Transverse colon (tissue), 4 donors: ENCODE measurements at regions not wholly inside any gene's neighbourhood (a gene's known extent, or its start where the extent isn't known, plus 50 kb on each side); places are given as distances from the start of the nearest gene placed in this dataset.

Source experiments
- DNase-seq: peaks from one replicate; pipeline ENCODE4 v3.0.0-alpha.2; 2019
- H3K27ac ChIP-seq, 4 donors: fragments of 200-600 bp; sonication (generic); 2 replicates each; pipeline ENCODE4 v1.5.1; 2016 to 2018; ENCODE audit warnings: inconsistent platforms in 4 of 4
- H3K27me3 ChIP-seq: fragments of 200-600 bp; sonication (generic); 2 replicates; pipeline ENCODE4 v1.5.1; 2017; ENCODE audit warnings: inconsistent platforms
- H3K36me3 ChIP-seq, 4 donors: fragments of 200-600 bp; sonication (generic); 2 replicates each; pipeline ENCODE4 v1.5.1; 2017 to 2019; ENCODE audit warnings: inconsistent platforms in 4 of 4
- H3K4me1 ChIP-seq, 4 donors: fragments of 200-600 bp; sonication (generic); 2 replicates each; pipeline ENCODE4 v1.5.1; 2017 to 2020; ENCODE audit warnings: inconsistent platforms in 4 of 4
- H3K4me3 ChIP-seq, 4 donors: fragments of 200-600 bp; sonication (generic); 1 replicate in 1 of 4; 2 replicates in 3 of 4; pipeline versions ENCODE4 v1.5.1 to v1.6.1; 2017 to 2019; ENCODE audit warnings: inconsistent platforms in 4 of 4
- H3K9me3 ChIP-seq, 2 donors: fragments of 200-600 bp; sonication (generic); 2 replicates each; pipeline ENCODE4 v1.5.1; 2017 to 2019; ENCODE audit warnings: inconsistent platforms in 2 of 2
- EP300 ChIP-seq: sonication (generic); formaldehyde crosslinking; IDR thresholded peaks from one replicate; pipeline ENCODE4 v1.6.1; 2017; ENCODE audit warnings: antibody characterized with exemption, low read depth
- POLR2A ChIP-seq: fragments of 450-650 bp; IDR thresholded peaks from one replicate; pipeline ENCODE4 v1.6.1; 2016; ENCODE audit warnings: antibody characterized with exemption, mild to moderate bottlenecking, moderate library complexity
- POLR2AphosphoS5 ChIP-seq, 3 donors: sonication (generic); formaldehyde crosslinking; IDR thresholded peaks; one replicate each; pipeline ENCODE4 v1.6.1; 2016; ENCODE audit warnings: antibody characterized with exemption in 3 of 3
- WGBS, 2 donors: methylation state at CpG; one replicate each; pipeline ENCODE4 v1.1.5; 2018; ENCODE audit warnings: low coverage in 1 of 2; 5-methylcytosine and 5-hydroxymethylcytosine counted together
- in situ Hi-C, 4 donors: fragments of 200-750 bp; cut with MboI; loops; one replicate each; pipeline versions ENCODE4 v1.15.0 to v1.15.1; 2017; ENCODE audit warnings: low sequenced_read_pairs in 3 of 4, low pct_ligation_motif_present in 1 of 4, low pct_unique_long_range_greater_than_20kb in 1 of 4
- intact Hi-C: fragments of 100-400 bp; cut with DNase I; formaldehyde crosslinking; loops from one replicate; pipeline ENCODE4 v1.15.1; 2023; ENCODE audit warnings: low total_unique reads
- TF ChIP-seq, protein P1 (sequence below), 5 experiments: fragments of 200-600 bp in 3 of 5; fragments of 450-650 bp in 2 of 5; sonication (generic) in 3 of 5; IDR thresholded peaks; 1 replicate in 2 of 5; 2 replicates in 3 of 5; pipeline ENCODE4 v1.5.1; 2016 to 2017; ENCODE audit warnings: antibody characterized with exemption in 5 of 5, inconsistent platforms in 3 of 5, mild to moderate bottlenecking in 2 of 5, moderate library complexity in 1 of 5

GRCh38 chr4:180861651-180862050 lies 1381.6 kb upstream of the TENM3 start:
- Histone ChIP-seq H3K4me3 (no peak overlapping the region), H3K27ac (no peak overlapping the region), H3K9me3 (no peaks in the 10 kb centered on the region), H3K36me3 (no peaks in the 10 kb centered on the region), H3K4me1 (no peaks in the 10 kb centered on the region), H3K27me3 (no peaks in the 10 kb centered on the region)
- no peak for DNase-seq
- WGBS, 2 donors = 94 to 97% methylated on average over 10 to 11 of the region's 11 CpGs
- in situ Hi-C loops = no loop called here
- intact Hi-C loops = no loop called here
- no peak for TF ChIP-seq POLR2A
- TF ChIP-seq EP300 = no peak
- no peak for TF ChIP-seq POLR2AphosphoS5 (IDR thresholded peaks at IDR 0.05)
- TF ChIP-seq, protein P1, sequence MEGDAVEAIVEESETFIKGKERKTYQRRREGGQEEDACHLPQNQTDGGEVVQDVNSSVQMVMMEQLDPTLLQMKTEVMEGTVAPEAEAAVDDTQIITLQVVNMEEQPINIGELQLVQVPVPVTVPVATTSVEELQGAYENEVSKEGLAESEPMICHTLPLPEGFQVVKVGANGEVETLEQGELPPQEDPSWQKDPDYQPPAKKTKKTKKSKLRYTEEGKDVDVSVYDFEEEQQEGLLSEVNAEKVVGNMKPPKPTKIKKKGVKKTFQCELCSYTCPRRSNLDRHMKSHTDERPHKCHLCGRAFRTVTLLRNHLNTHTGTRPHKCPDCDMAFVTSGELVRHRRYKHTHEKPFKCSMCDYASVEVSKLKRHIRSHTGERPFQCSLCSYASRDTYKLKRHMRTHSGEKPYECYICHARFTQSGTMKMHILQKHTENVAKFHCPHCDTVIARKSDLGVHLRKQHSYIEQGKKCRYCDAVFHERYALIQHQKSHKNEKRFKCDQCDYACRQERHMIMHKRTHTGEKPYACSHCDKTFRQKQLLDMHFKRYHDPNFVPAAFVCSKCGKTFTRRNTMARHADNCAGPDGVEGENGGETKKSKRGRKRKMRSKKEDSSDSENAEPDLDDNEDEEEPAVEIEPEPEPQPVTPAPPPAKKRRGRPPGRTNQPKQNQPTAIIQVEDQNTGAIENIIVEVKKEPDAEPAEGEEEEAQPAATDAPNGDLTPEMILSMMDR (IDR thresholded peaks at IDR 0.05) = no peak

- 20 to 89% methylated on average over 1 to 16 of the region's 16 CpGs for WGBS, 2 donors
- intact Hi-C loops = no loop called here
- H3K4me3 ChIP-seq = no peak overlapping the region
Measured at GRCh38 chr4:180866933-180867643, 1376.1 kb upstream of the TENM3 start.

DNA sequence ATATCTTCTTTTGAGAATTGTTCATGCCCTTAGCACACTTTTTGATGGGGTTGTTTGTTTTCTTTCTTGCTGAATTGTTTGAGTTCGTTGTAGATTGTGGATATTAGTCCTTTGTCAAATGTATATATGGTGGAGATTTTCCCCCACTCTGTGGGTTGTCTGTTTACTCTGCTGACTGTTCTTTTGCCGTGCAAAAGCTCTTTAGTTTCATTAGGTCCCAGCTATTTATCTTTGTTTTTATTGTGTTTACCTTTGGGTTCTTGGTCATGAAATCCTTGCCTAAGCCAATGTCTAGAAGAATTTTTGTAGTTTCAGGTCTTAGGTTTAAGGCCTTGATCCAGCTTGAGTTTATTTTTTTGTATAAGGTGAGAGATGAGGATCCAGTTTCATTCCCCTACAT lies 1372.6 kb upstream of the TENM3 start:
- Histone ChIP-seq H3K27ac (no peak overlapping the region), H3K27me3 (no peaks in the 10 kb centered on the region), H3K4me1 (no peaks in the 10 kb centered on the region), H3K36me3 (no peaks in the 10 kb centered on the region), H3K9me3 (no peaks in the 10 kb centered on the region), H3K4me3 (no peak overlapping the region)
- intact Hi-C loops = no loop called here
- DNase-seq = no peak
- no peak for TF ChIP-seq POLR2A
- WGBS, 2 donors = 27 to 37% methylated on average over 2 of the region's 2 CpGs
- in situ Hi-C loops = no loop called here

More at GRCh38 chr4:180866933-180867643, 1376.1 kb upstream of the TENM3 start:
- Histone ChIP-seq H3K27ac (no peak overlapping the region), H3K27me3 (no peaks in the 10 kb centered on the region), H3K4me1 (no peaks in the 10 kb centered on the region), H3K9me3 (no peaks in the 10 kb centered on the region), H3K36me3 (no peaks in the 10 kb centered on the region)
- DNase-seq = no peak
- TF ChIP-seq, protein P1 (IDR thresholded peaks at IDR 0.05) = no peak
- TF ChIP-seq POLR2AphosphoS5 (IDR thresholded peaks at IDR 0.05) = no peak
- no peak for TF ChIP-seq EP300
- no peak for TF ChIP-seq POLR2A
- in situ Hi-C loops = no loop called here

DNA sequence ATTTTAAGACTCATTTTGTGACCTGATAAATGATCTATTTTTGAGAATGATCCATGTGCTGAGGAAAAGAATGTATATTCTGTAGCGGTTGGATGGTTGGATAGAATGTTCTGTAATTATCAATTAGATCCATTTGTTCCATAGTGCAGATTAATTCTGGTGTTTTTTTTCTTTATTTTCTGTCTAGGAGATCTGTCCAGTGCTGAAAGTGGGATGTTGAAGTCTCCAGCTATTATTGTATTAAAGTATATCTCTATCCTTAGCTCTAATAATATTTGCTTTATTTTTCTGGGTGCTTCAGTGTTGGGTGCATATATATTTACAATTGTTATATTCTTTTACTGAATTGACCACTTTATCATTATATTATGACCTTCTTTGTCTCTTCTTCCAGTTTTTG lies 1344.9 kb upstream of the TENM3 start:
- Histone ChIP-seq H3K4me3 (no peak overlapping the region), H3K4me1 (no peaks in the 10 kb centered on the region), H3K27ac (no peak overlapping the region), H3K36me3 (no peaks in the 10 kb centered on the region), H3K27me3 (no peaks in the 10 kb centered on the region), H3K9me3 (no peaks in the 10 kb centered on the region)
- in situ Hi-C loops (no loop called here), intact Hi-C loops (no loop called here)
- TF ChIP-seq, protein P1 (IDR thresholded peaks at IDR 0.05) = no peak
- TF ChIP-seq POLR2A = no peak
- no peak for TF ChIP-seq POLR2AphosphoS5 (IDR thresholded peaks at IDR 0.05)
- no peak for TF ChIP-seq EP300
- DNase-seq = no peak
- 0% methylated on average over 1 of the region's 1 CpG for WGBS, 2 donors

GRCh38 chr4:180900781-180901180 lies 1342.4 kb upstream of the TENM3 start:
- WGBS, 2 donors = 63 to 95% methylated on average over 1 to 4 of the region's 4 CpGs
- no peak overlapping the region for H3K27ac ChIP-seq
- H3K27me3 ChIP-seq = no peaks in the 10 kb centered on the region
- intact Hi-C loops = no loop called here
- TF ChIP-seq, protein P1 (IDR thresholded peaks at IDR 0.05) = no peak
- TF ChIP-seq EP300 = no peak
- no peak for TF ChIP-seq POLR2A
- no peak for TF ChIP-seq POLR2AphosphoS5 (IDR thresholded peaks at IDR 0.05)
- H3K4me3 ChIP-seq = no peak overlapping the region
- in situ Hi-C loops = no loop called here
- H3K9me3 ChIP-seq = no peaks in the 10 kb centered on the region
- H3K36me3 ChIP-seq = no peaks in the 10 kb centered on the region
- no peak for DNase-seq
- no peaks in the 10 kb centered on the region for H3K4me1 ChIP-seq
